ENCODE measurements at regions not wholly inside any gene's neighbourhood (a gene's known extent, or its start where the extent isn't known, plus 50 kb on each side); places are given as distances from the start of the nearest gene placed in this dataset.

- no peak for TF ChIP-seq PATZ1 (CRISPR knock-in tag; IDR thresholded peaks at IDR 0.05)
- TF ChIP-seq MNT (IDR thresholded peaks at IDR 0.05): no peak
- TF ChIP-seq MAX (IDR thresholded peaks at IDR 0.05): no peak
- TF ChIP-seq MAFK (conservative IDR thresholded peaks at IDR 0.05 in 1 of 2, IDR thresholded peaks at IDR 0.05 in 1 of 2; ENCODE audit: low read length in 2 of 2): no peak
- TF ChIP-seq CTCF (CRISPR knock-in tag; IDR thresholded peaks at IDR 0.05): no peak
- no peak for TF ChIP-seq ZBTB40 (IDR thresholded peaks at IDR 0.05)
- no peak for TF ChIP-seq ZBTB40 (CRISPR knock-in tag; IDR thresholded peaks at IDR 0.05)
- no peak for TF ChIP-seq ZNF768 (CRISPR knock-in tag; IDR thresholded peaks at IDR 0.05)
- TF ChIP-seq POGK (CRISPR knock-in tag; conservative IDR thresholded peaks at IDR 0.05): no peak
- no peak for TF ChIP-seq FOXK1 (CRISPR knock-in tag; IDR thresholded peaks at IDR 0.05; ENCODE audit: borderline replicate concordance, low read depth)
- no peak for TF ChIP-seq ZNF704 (CRISPR knock-in tag; IDR thresholded peaks at IDR 0.05; ENCODE audit: borderline replicate concordance)
- TF ChIP-seq TAF1 (CRISPR knock-in tag; IDR thresholded peaks at IDR 0.05): no peak
Observed at GRCh38 chr12:34105392-34105933, 83.2 kb downstream of the ALG10 start.

All from HepG2 (cell line).